DND-41 (cell line): ENCODE measurements at regions not wholly inside any gene's neighbourhood (a gene's known extent, or its start where the extent isn't known, plus 50 kb on each side); places are given as distances from the start of the nearest gene placed in this dataset.

Source experiments
- CTCF ChIP-seq: IDR thresholded peaks from 2 replicates; pipeline ENCODE4 v1.5.1; 2012; ENCODE audit warnings: borderline replicate concordance, low read length, moderate library complexity, mild to moderate bottlenecking; ENCODE audit not compliant: poor library complexity, severe bottlenecking; ENCODE audit errors: extremely low read depth
- EZH2 ChIP-seq: IDR thresholded peaks from 3 replicates; pipeline ENCODE4 v1.6.1; 2012; ENCODE audit warnings: borderline replicate concordance, low read depth, mild to moderate bottlenecking, moderate library complexity, low read length, inconsistent platforms; ENCODE audit not compliant: severe bottlenecking

- TF ChIP-seq CTCF (no peak), EZH2 (no peak)
Observed at GRCh38 chr12:127170226-127171180, 1096.5 kb upstream of the TMEM132C start.
